Neuron (in vitro differentiated cells): ENCODE measurements at regions not wholly inside any gene's neighbourhood (a gene's known extent, or its start where the extent isn't known, plus 50 kb on each side); places are given as distances from the start of the nearest gene placed in this dataset.

Experiments
- H2AFZ ChIP-seq: one replicate; pipeline ENCODE4 v1.6.1; 2013; ENCODE audit warnings: low read depth, mild to moderate bottlenecking, inconsistent platforms, low read length, moderate library complexity
- H3K27me3 ChIP-seq: one replicate; pipeline ENCODE4 v1.6.1; 2013; ENCODE audit warnings: low read length; ENCODE audit not compliant: insufficient read depth
- H3K36me3 ChIP-seq: one replicate; pipeline ENCODE4 v1.6.1; 2013; ENCODE audit warnings: low read length; ENCODE audit not compliant: insufficient read depth
- H3K4me1 ChIP-seq: one replicate; pipeline ENCODE4 v1.6.1; 2013; ENCODE audit warnings: low read length; ENCODE audit not compliant: insufficient read depth
- H3K4me3 ChIP-seq: 2 replicates; pipeline ENCODE4 v1.5.1; 2013; ENCODE audit warnings: mild to moderate bottlenecking, low read length, moderate library complexity
- H3K9me3 ChIP-seq: one replicate; pipeline ENCODE4 v1.6.1; 2013; ENCODE audit warnings: low read length

DNA sequence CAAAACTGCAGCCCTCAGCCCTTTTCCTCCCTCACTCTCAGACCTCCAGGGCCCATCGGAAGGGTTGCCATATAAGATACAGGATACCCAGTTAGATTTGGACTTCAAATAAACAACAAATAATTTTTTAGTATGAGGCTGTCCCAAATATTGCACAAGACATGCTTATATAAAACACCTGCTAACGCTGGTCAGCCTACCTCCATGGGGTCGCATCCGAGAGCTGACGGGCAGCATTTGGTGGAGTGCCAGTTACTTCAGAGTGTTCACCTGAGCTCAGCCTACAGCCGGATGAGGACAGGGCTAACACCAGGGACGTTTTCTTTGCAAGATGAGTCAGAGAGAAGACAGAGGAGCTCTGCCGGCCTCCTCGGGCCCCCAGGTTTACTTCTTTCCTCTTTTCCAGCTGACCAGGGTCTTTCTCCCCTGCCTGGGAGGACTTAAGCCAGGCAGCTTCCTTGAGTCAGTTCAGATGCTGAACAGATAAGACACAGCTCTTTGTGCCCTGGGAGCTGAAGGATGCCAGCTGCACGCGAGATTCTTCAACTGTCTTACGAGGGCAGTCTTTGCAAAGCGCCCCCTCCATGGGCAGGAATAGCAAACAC is 141.2 kb upstream of the KCNG1 start:
- Histone ChIP-seq H3K4me3 (no peak overlapping the region), H3K4me1 (no peaks in the 10 kb centered on the region), H3K36me3 (no peaks in the 10 kb centered on the region), H3K9me3 (no peaks in the 10 kb centered on the region), H3K27me3 (peaks cover 2% of the 10 kb centered on the region), H2AFZ (no peak overlapping the region)

DNA sequence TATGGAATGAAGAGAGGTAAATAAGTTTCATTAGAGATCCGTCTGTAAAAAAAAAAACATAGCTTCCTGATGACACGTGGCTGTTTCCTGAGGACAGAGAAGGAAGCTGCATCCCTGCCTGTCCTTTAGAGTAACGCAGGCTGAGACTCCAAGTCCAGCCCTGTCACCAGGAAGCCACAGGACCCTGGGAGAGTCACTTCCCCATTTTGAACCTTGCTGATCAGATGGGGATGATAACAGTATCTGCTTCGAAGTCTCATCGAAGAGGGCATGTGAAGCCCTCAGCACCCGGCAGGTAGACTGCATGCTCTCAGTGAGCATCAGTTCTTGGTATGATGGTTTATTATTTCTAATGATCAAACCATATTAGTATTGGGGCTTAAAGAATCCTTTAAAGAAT is 139.1 kb upstream of the KCNG1 start:
- H3K27me3 ChIP-seq: peaks cover 6% of the 10 kb centered on the region
- no peaks in the 10 kb centered on the region for H3K4me1 ChIP-seq
- H2AFZ ChIP-seq: no peak overlapping the region
- no peaks in the 10 kb centered on the region for H3K9me3 ChIP-seq
- H3K36me3 ChIP-seq: no peaks in the 10 kb centered on the region
- H3K4me3 ChIP-seq: no peak overlapping the region

DNA sequence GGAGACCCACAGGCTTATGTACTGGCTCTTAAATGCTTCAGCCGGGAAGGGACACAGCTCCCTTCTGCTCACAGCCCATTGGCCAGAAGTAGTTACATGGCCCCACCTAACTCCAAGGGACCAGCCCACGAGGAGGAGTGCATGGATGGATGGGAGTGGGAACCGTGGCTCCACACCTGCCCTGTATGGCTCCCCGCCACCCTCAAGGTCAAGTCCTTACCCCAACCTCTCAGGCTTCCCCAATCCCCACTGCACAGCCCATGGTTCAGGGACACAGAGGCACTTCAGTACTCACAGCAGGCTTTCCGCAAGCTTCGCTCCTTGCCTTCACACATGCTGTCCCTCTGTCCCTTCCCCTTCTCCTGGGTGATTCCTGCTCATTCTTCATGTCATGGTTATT is 137.9 kb upstream of the KCNG1 start:
- H3K4me1 ChIP-seq: no peaks in the 10 kb centered on the region
- H3K36me3 ChIP-seq: no peaks in the 10 kb centered on the region
- H2AFZ ChIP-seq: no peak overlapping the region
- H3K27me3 ChIP-seq: peaks cover 6% of the 10 kb centered on the region
- H3K9me3 ChIP-seq: no peaks in the 10 kb centered on the region
- H3K4me3 ChIP-seq: no peak overlapping the region

DNA sequence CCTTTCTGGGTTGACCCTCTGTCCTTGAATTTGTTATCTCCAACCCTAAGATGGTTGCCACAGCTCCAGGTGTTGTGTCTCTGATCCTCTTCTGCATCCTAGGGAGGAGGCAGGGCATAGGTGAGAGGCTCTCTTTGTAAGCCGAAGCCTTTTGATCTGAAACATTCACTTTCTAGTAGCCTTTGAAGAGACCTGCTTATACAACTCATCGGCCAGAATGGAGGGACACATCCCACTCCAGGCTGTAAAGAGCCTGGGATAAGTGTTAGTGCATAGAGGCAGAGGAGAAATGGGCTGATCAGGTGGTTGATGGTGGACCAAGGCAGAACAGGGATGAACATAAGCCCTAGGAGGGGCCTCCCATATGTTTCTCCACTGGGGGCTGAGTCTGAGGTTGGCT is 137.1 kb upstream of the KCNG1 start:
- no peak overlapping the region for H3K4me3 ChIP-seq
- H3K27me3 ChIP-seq: peaks cover 6% of the 10 kb centered on the region
- no peaks in the 10 kb centered on the region for H3K36me3 ChIP-seq
- H3K9me3 ChIP-seq: no peaks in the 10 kb centered on the region
- no peaks in the 10 kb centered on the region for H3K4me1 ChIP-seq
- no peak overlapping the region for H2AFZ ChIP-seq

DNA sequence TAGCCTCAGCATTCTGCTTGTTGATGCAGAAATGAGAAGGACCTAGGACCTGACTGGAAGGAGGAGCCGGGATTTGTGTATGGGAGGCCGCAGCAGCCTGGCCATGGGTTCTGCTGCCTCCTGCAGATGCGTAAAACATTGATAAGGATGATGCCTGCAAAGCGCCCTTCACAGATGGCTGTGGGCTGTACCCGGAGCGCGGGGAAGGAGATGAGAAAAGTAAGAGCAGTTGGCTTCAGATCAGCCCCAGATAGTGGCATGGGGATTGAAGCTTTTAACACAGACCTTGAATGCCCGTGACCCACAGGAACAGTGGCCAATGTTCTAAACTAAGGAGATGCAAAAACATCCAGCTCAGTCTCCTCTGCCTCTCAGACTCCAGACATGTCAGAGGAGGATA is 136.4 kb upstream of the KCNG1 start:
- Histone ChIP-seq H3K36me3 (no peaks in the 10 kb centered on the region), H3K27me3 (peaks cover 6% of the 10 kb centered on the region), H3K4me1 (no peaks in the 10 kb centered on the region), H3K9me3 (no peaks in the 10 kb centered on the region), H3K4me3 (no peak overlapping the region), H2AFZ (no peak overlapping the region)

DNA sequence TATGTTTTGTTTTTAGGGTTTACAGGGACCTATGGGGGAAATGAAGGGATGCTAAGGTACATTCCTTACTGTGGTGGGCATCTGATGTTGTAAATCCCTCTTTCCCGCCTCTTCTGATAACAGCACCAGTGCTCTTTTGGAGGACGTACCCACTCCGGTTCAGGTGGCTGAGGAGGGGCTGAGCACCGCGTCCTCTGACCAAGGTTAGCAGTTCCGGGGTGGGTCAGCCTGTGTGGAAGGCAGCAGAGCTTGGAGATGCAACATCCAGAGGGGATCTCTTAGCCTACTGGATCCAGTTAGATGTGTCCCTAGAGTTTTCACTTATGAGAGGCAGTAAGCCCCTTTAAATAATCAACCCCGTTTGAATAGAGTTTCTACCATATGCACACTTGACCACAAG is 135.3 kb upstream of the KCNG1 start:
- no peaks in the 10 kb centered on the region for H3K9me3 ChIP-seq
- H3K4me3 ChIP-seq: no peak overlapping the region
- no peak overlapping the region for H2AFZ ChIP-seq
- no peaks in the 10 kb centered on the region for H3K36me3 ChIP-seq
- peaks cover 6% of the 10 kb centered on the region for H3K27me3 ChIP-seq
- H3K4me1 ChIP-seq: no peaks in the 10 kb centered on the region

DNA sequence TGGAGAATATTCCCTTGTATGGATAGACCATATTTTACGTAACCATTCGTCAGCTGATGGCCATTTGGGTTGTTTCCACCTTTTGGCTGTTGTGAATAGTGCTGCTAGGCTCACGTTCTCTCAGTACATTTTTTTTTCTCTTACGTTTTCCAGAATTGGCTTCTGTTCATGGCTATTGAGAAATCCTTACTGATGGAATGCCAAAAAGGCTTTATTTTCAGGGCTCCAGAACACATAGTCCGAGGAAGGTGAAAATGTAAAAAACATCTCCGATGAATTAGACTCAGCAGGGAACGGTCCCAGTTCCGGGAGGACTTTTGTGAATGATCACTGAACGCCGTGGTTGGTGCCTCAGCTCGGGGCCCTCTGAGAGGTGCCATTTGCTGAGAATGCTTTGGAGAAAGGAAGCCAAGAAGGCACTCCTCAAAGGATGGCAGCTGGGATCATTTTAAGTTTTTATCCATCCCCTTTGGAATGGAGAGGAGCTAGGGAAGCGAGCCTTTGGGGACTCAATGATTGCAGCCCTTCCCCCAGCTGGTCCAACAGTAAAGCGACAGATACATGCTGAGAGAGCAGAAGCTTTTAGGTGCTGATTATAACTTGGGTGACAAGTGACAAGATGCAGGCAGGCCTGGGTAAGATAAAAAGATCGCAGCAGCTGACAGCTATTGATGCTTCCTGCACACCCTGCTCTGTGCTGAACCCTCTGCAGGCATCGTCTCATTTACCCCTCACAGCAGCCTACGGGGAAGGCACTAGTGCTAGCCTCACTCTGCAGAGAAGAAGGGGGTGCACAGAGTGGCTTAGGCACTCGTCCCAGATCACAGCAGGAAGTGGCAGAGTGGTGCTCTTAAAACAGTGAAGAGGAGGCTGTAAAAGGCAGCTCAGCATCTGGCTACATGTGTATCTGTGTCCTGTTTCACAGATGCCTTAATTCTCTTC is 133.4 kb upstream of the KCNG1 start:
- no peak overlapping the region for H3K4me3 ChIP-seq
- H3K9me3 ChIP-seq: no peaks in the 10 kb centered on the region
- H3K4me1 ChIP-seq: no peaks in the 10 kb centered on the region
- H2AFZ ChIP-seq: no peak overlapping the region
- no peaks in the 10 kb centered on the region for H3K36me3 ChIP-seq
- H3K27me3 ChIP-seq: peaks cover 6% of the 10 kb centered on the region

DNA sequence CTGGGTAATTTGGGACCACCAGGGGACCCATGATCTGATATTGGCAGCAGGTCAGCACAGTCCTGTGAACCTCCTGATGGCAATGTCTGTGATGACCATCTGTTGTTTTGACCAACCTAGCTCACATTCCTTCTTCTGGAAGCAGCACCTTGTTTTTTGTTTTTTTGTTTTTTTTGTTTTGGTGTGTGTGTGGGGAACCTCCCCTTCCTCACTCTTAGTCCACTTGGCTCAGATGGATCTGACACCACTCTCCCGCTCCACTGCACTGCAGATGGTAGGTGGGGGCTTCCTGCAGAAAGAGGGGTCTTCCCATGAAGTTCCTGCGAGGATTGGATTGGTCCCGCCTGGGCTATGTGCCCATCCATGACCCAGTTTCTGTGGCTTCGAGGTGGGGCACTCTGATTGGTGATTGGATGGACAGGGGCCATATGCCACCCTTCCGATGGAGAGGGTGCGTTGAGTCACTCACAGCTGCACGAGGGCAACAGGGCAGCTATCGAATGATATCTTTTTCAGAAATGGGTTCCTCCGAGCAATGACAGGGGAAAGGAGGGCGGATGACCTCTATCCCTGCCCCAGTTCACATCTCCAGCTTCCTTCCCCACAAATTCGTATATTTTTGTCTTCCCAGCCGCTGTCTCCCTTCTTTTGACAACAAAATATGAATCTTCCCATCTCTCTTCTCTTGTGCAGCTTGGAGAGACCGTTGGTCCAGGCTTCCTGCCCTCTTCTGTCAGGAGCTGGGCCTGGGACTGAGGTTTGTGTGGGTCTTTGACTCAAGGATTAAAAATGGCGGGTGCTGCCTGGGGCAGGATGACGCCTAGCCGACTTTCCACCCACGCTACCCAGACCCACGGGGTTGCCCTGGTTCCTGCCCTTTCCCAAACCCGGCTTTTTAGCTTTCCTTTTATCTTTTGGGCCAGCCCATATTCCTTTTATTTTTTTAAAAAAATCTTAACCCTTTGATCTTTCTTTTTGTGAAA is 132.1 kb upstream of the KCNG1 start:
- Histone ChIP-seq H3K36me3 (no peaks in the 10 kb centered on the region), H3K9me3 (no peaks in the 10 kb centered on the region), H2AFZ (no peak overlapping the region), H3K27me3 (peaks cover 3% of the 10 kb centered on the region), H3K4me3 (no peak overlapping the region), H3K4me1 (no peaks in the 10 kb centered on the region)

DNA sequence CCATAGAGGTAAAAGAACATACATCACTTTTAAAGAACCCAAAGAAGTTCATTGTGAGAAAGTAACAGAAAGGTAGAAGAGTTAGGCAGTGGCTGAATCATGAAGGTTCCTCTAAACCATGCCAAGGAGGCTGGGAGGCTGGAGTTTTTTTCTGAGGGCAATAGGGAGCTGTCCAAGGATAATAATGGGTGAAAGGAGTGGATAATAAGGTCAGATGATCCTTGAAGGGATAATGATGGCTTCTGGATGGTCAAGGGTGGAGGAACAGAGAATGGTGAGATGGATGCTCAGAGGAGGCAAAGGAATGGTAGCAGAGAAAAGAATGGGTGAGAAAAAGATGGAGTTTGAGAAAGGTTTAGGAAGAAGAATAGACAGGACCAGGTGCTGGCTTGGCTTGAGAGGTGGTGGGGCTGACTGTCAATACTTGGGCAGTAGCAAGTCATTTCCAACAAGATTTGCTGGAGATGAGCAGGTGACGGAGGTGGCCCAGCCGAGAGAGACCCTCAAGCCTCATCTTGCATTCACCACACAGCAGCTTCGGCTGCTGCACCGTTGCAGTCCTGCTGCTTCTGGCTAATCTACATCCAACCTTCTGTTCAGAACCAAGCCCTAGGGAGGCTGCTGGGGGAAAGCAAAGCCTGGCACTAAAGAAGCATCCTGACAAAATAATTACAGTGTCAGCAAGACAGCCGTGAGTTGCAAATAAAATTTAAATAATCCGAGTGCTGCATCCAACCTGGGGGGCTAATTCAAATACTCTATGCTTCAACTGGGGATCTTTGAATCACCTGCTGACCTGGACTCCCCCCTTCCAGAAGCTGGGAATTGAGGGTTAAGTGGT is 131.2 kb upstream of the KCNG1 start:
- H3K4me1 ChIP-seq: no peaks in the 10 kb centered on the region
- no peaks in the 10 kb centered on the region for H3K9me3 ChIP-seq
- no peak overlapping the region for H3K4me3 ChIP-seq
- no peak overlapping the region for H2AFZ ChIP-seq
- H3K27me3 ChIP-seq: peaks cover 3% of the 10 kb centered on the region
- no peaks in the 10 kb centered on the region for H3K36me3 ChIP-seq

DNA sequence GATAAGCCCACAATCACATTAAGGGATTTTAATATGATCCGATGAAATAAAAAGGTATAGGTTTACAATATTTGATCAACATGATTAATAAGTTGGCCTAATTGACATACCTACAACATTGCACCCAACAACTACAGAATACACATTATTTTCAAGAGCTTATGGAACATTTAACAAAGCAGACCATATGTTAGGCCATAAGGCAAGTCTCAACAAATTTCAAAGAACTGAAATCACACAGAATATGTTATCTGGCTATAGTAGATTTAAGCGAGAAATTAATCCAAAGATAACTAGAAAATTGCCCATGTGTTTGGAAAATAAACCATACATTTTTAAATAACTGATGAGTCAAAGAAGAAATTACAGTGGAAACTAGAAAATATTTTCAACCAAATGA is 126.0 kb upstream of the KCNG1 start:
- Histone ChIP-seq H3K27me3 (no peaks in the 10 kb centered on the region), H3K4me1 (peaks cover 1% of the 10 kb centered on the region), H3K36me3 (no peaks in the 10 kb centered on the region), H3K4me3 (no peak overlapping the region), H3K9me3 (peaks cover 2% of the 10 kb centered on the region), H2AFZ (no peak overlapping the region)

DNA sequence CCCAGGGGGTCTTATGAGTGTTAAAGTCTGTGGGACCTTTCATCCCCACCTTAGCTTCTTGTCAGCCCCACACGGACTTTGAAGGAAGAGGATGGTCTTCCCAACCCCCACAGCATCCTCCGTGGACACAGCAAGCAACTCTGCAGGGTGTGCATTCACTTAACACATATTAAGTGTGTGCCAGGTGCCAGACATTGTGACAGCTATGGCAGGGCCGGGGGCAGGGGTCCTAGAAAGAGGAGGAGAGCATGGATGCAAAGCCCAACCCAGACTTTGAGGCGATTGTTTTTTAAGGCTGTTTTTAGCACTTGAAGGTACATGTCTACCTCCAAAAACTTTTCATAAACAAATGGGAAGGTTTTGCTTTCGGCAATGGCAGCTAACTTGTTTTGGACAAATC is 121.6 kb upstream of the KCNG1 start:
- peaks cover 7% of the 10 kb centered on the region for H3K4me1 ChIP-seq
- H3K9me3 ChIP-seq: peaks cover 2% of the 10 kb centered on the region
- no peak overlapping the region for H2AFZ ChIP-seq
- peaks cover 4% of the 10 kb centered on the region for H3K27me3 ChIP-seq
- no peaks in the 10 kb centered on the region for H3K36me3 ChIP-seq
- H3K4me3 ChIP-seq: no peak overlapping the region

DNA sequence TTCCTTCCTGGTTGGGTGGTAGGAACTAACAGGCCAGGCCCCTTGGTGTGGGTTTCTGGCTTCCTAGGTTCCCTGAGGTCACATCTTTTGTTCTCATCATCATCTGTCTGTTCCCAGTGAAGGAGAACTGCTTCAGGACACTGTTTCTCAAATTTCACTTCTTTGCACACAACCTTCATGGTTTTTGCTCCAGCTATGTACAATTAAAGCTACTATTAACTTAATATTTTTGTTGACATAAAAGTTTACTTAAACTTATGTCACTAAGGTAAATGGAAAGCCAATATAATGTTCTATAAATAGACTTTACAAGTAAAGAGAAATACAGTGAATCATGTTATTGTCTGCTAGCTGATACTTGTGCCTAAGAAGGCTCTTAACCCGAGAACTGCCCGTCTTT is 120.7 kb upstream of the KCNG1 start:
- Histone ChIP-seq H3K9me3 (peaks cover 2% of the 10 kb centered on the region), H3K4me1 (peaks cover 7% of the 10 kb centered on the region), H3K4me3 (no peak overlapping the region), H2AFZ (no peak overlapping the region), H3K36me3 (no peaks in the 10 kb centered on the region), H3K27me3 (peaks cover 4% of the 10 kb centered on the region)
